Uterus (tissue), 2 donors: ENCODE measurements at regions not wholly inside any gene's neighbourhood (a gene's known extent, or its start where the extent isn't known, plus 50 kb on each side); places are given as distances from the start of the nearest gene placed in this dataset.
"Not testable (repeated sequence)": the region's sequence is repeated elsewhere in the genome, so short reads cannot be mapped to it uniquely, and the experiment has no call there.

Experiments
- POLR2A ChIP-seq, 2 donors: fragments of 450-650 bp; IDR thresholded peaks; one replicate each; pipeline ENCODE4 v1.6.1; 2016; ENCODE audit warnings: antibody characterized with exemption in 2 of 2, mild to moderate bottlenecking in 1 of 2, moderate library complexity in 1 of 2
- TF ChIP-seq, protein P1 (sequence below), 4 experiments: fragments of 200-600 bp in 2 of 4; fragments of 450-650 bp in 2 of 4; sonication (generic) in 2 of 4; IDR thresholded peaks; one replicate each; pipeline ENCODE4 v1.5.1; 2016 to 2019; ENCODE audit warnings: antibody characterized with exemption in 4 of 4, mild to moderate bottlenecking in 2 of 4, moderate library complexity in 1 of 4

DNA sequence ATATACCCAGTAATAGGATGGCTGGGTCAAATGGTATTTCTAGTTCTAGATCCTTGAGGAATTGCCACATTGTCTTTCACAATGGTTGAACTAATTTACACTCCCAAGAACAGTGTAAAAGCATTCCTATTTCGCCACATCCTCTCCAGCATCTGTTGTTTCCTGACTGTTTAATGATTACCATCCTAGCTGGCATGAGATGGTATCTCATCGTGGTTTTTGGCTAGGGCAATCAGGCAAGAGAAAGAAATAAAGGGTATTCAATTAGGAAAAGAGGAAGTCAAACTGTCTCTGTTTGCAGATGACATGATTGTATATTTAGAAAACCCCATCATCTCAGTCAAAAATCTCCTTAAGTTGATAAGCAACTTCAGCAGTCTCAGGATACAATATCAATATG, 364.5 kb upstream of the DPYD start:
- TF ChIP-seq, protein P1, sequence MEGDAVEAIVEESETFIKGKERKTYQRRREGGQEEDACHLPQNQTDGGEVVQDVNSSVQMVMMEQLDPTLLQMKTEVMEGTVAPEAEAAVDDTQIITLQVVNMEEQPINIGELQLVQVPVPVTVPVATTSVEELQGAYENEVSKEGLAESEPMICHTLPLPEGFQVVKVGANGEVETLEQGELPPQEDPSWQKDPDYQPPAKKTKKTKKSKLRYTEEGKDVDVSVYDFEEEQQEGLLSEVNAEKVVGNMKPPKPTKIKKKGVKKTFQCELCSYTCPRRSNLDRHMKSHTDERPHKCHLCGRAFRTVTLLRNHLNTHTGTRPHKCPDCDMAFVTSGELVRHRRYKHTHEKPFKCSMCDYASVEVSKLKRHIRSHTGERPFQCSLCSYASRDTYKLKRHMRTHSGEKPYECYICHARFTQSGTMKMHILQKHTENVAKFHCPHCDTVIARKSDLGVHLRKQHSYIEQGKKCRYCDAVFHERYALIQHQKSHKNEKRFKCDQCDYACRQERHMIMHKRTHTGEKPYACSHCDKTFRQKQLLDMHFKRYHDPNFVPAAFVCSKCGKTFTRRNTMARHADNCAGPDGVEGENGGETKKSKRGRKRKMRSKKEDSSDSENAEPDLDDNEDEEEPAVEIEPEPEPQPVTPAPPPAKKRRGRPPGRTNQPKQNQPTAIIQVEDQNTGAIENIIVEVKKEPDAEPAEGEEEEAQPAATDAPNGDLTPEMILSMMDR (IDR thresholded peaks at IDR 0.05): not testable (repeated sequence)
- TF ChIP-seq POLR2A (IDR thresholded peaks at IDR 0.05): not testable (repeated sequence)
